ENCODE measurements at regions not wholly inside any gene's neighbourhood (a gene's known extent, or its start where the extent isn't known, plus 50 kb on each side); places are given as distances from the start of the nearest gene placed in this dataset.
"Not testable (repeated sequence)": the region's sequence is repeated elsewhere in the genome, so short reads cannot be mapped to it uniquely, and the experiment has no call there.

DNA sequence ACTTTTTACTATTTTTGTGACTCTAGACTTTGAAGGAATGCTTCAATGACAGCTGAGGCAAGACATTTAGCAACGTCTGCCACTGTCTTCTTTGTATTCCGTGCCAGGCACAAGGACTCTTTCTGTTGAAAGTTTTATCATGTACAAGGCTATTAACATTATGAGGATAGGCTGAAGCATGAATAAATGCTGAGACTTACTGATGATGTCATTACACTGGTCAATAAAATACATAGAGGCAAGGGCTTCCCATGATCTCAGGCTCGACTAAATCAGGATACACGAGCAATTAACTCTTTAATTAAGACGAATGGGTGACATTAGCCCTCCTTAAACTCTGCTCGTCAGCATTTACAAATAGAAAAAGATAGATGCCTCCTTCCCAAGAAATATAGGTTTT, 1393.3 kb upstream of the WWC1 start:
- Histone ChIP-seq H3K9me3 (ENCODE audit: low read depth, low read length) (no peaks in the 10 kb centered on the region), H3K27ac (no peak overlapping the region), H3K9ac (ENCODE audit: insufficient read length) (no peak overlapping the region), H3K36me3 (ENCODE audit: insufficient read depth, low read length) (no peaks in the 10 kb centered on the region), H3K4me3 (no peak overlapping the region)
- TF ChIP-seq POLR2AphosphoS5 (IDR thresholded peaks at IDR 0.05; ENCODE audit: borderline replicate concordance, low read depth, low read length) (no peak), EZH2 (IDR thresholded peaks at IDR 0.05) (no peak), FOXP2 (optimal IDR thresholded peaks at IDR 0.05; ENCODE audit: control extremely low read depth, extremely low read length, insufficient read depth) (no peak)
- no peak for DNase-seq (ENCODE audit: low read depth, low spot score)

DNA sequence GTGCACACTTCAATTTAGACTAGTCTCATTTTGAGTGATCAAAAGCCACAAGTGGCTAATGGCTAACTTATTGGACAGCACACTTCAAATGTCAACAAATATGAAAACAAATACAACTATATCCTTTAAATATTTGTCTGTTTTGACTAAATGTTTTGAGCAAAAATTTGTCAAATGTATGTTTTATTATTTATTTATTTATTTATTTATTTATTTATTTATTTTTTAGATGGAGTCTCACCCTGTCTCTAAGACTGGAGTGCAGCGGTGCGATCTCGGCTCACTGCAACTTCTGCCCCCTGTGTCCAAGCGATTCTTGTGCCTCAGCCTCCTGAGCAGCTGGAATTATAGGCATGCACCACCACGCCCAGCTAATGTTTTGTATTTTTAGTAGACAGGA, 1392.1 kb upstream of the WWC1 start:
- Histone ChIP-seq H3K9ac (ENCODE audit: insufficient read length) (no peak overlapping the region), H3K4me3 (no peak overlapping the region), H3K27ac (no peak overlapping the region), H3K36me3 (ENCODE audit: insufficient read depth, low read length) (no peaks in the 10 kb centered on the region), H3K9me3 (ENCODE audit: low read depth, low read length) (no peaks in the 10 kb centered on the region)
- no peak for DNase-seq (ENCODE audit: low read depth, low spot score)
- TF ChIP-seq POLR2AphosphoS5 (IDR thresholded peaks at IDR 0.05; ENCODE audit: borderline replicate concordance, low read depth, low read length) (no peak), FOXP2 (optimal IDR thresholded peaks at IDR 0.05; ENCODE audit: control extremely low read depth, extremely low read length, insufficient read depth) (no peak), EZH2 (IDR thresholded peaks at IDR 0.05) (no peak)

DNA sequence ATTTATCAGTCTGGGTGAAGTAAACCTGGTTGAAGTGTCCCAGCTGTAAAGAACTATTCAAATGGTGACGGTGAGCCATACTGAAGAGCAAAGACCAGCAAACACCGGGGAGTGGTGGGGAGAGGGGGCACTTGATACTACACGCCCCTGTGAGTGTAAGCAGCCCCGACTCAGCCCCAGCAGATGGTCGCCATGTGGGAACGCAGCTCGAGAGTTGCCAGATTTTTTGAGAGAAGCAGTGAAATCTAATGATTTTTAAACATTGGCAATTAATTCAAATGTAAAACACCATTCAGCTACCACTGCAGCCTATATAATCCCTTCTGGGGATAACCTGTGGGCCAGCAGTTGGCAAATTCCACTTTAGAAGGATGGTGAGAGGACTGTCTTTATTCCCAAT, 1386.9 kb upstream of the WWC1 start:
- Histone ChIP-seq H3K27ac (no peak overlapping the region), H3K36me3 (ENCODE audit: insufficient read depth, low read length) (no peaks in the 10 kb centered on the region)
- DNase-seq (ENCODE audit: low read depth, low spot score) = no peak

DNA sequence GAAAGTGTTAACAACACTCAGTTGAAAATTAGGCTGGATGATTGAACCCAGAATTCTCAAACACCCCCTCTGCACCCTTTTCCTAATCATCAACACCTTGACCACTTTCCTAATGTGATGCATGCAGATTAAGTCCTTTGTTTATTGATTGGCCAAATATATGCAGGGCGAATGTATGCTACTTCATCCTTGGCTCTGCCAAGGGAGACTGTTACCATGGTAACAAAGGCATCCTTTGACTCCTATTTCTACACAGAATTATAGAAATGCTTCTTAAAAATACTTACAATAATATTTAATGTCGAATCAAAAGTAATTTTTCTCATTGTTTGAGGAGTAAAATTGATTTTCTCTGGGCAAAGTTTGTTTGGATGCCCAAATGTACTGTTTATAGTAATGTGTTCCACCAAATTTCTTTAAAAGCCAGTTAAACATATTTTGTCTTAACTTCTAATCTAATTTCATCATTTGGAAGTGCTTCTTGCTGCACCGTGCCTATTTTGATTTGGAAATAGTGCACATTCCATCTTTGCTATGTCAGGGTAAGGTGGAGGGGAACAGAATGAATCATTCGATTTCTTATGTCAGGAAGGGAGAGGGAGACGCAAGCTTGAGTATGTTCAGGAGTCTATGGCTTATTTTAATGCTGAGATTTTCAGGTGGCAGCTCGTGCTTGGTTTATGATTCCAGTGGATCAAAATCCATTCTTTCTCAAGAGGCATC, 1384.3 kb upstream of the WWC1 start:
- H3K36me3 ChIP-seq (ENCODE audit: insufficient read depth, low read length) = no peaks in the 10 kb centered on the region
- no peak for DNase-seq (ENCODE audit: low read depth, low spot score)
- no peak overlapping the region for H3K4me3 ChIP-seq
- no peak overlapping the region for H3K27ac ChIP-seq
- no peak overlapping the region for H3K9ac ChIP-seq (ENCODE audit: insufficient read length)
- TF ChIP-seq EZH2 (IDR thresholded peaks at IDR 0.05) = no peak
- no peak for TF ChIP-seq POLR2AphosphoS5 (IDR thresholded peaks at IDR 0.05; ENCODE audit: borderline replicate concordance, low read depth, low read length)
- no peak for TF ChIP-seq FOXP2 (optimal IDR thresholded peaks at IDR 0.05; ENCODE audit: control extremely low read depth, extremely low read length, insufficient read depth)
- no peaks in the 10 kb centered on the region for H3K9me3 ChIP-seq (ENCODE audit: low read depth, low read length)

More for the DNA sequence above, 1386.9 kb upstream of the WWC1 start:
- Histone ChIP-seq H3K4me3 (no peak overlapping the region), H3K9ac (ENCODE audit: insufficient read length) (no peak overlapping the region), H3K9me3 (ENCODE audit: low read depth, low read length) (no peaks in the 10 kb centered on the region)
- TF ChIP-seq POLR2AphosphoS5 (IDR thresholded peaks at IDR 0.05; ENCODE audit: borderline replicate concordance, low read depth, low read length) (no peak), EZH2 (IDR thresholded peaks at IDR 0.05) (no peak), FOXP2 (optimal IDR thresholded peaks at IDR 0.05; ENCODE audit: control extremely low read depth, extremely low read length, insufficient read depth) (no peak)

DNA sequence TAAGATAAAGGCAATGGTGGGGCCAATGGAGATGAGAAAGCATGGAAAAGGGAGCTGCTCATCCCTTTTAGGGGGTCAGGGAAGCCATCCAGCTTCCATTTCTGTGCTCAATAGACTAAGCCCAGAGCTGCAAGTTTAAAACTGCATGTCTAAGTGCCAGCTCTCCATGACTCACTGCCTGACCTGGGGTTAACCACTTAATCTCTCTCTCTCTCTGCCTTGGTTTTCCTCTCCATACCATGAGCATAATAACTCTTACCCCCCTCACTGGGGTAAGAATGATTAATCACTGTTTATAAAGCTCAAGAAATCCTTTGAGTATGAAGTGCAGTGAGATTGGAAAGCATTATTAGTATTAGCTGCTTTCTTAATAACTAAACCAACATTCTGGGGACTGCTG, 1382.4 kb upstream of the WWC1 start:
- TF ChIP-seq EZH2 (IDR thresholded peaks at IDR 0.05) (no peak), FOXP2 (optimal IDR thresholded peaks at IDR 0.05; ENCODE audit: control extremely low read depth, extremely low read length, insufficient read depth) (no peak), POLR2AphosphoS5 (IDR thresholded peaks at IDR 0.05; ENCODE audit: borderline replicate concordance, low read depth, low read length) (no peak)
- no peak overlapping the region for H3K4me3 ChIP-seq
- H3K36me3 ChIP-seq (ENCODE audit: insufficient read depth, low read length) = no peaks in the 10 kb centered on the region
- H3K9ac ChIP-seq (ENCODE audit: insufficient read length) = no peak overlapping the region
- H3K27ac ChIP-seq = no peak overlapping the region
- no peak for DNase-seq (ENCODE audit: low read depth, low spot score)
- H3K9me3 ChIP-seq (ENCODE audit: low read depth, low read length) = no peaks in the 10 kb centered on the region

- no peak overlapping the region for H3K9ac ChIP-seq (ENCODE audit: insufficient read length)
- H3K9me3 ChIP-seq (ENCODE audit: low read depth, low read length) = no peaks in the 10 kb centered on the region
- no peak overlapping the region for H3K4me3 ChIP-seq
- DNase-seq (ENCODE audit: low read depth, low spot score) = no peak
- no peak overlapping the region for H3K27ac ChIP-seq
- no peaks in the 10 kb centered on the region for H3K36me3 ChIP-seq (ENCODE audit: insufficient read depth, low read length)
- TF ChIP-seq FOXP2 (optimal IDR thresholded peaks at IDR 0.05; ENCODE audit: control extremely low read depth, extremely low read length, insufficient read depth) (no peak), EZH2 (IDR thresholded peaks at IDR 0.05) (no peak), POLR2AphosphoS5 (IDR thresholded peaks at IDR 0.05; ENCODE audit: borderline replicate concordance, low read depth, low read length) (no peak)
Observed at GRCh38 chr5:166909926-166910325, 1381.5 kb upstream of the WWC1 start.

DNA sequence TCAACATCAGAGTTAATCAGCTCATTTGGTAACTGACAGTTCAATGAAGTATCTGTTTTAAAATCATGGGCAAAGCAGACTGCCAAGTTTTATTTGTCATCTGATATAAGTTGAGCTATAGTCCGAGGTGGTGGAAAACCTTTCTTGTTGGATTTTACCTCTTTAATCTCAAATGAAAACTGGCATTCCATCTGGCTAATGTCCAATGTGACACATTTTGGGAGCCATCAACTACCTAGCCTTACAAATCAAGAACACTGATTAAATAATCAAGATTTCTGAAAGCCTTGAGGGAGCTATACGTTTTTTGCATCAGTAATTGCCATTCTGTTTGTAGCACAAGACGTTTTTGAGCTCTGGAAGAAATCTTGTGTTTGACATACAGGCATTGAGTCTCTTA, 1380.5 kb upstream of the WWC1 start:
- DNase-seq (ENCODE audit: low read depth, low spot score) = no peak
- no peak for TF ChIP-seq FOXP2 (optimal IDR thresholded peaks at IDR 0.05; ENCODE audit: control extremely low read depth, extremely low read length, insufficient read depth)
- Histone ChIP-seq H3K9me3 (ENCODE audit: low read depth, low read length) (no peaks in the 10 kb centered on the region), H3K9ac (ENCODE audit: insufficient read length) (no peak overlapping the region), H3K4me3 (no peak overlapping the region), H3K27ac (no peak overlapping the region), H3K36me3 (ENCODE audit: insufficient read depth, low read length) (no peaks in the 10 kb centered on the region)

GRCh38 chr5:166916021-166916420, 1375.4 kb upstream of the WWC1 start:
- no peak for TF ChIP-seq POLR2AphosphoS5 (IDR thresholded peaks at IDR 0.05; ENCODE audit: borderline replicate concordance, low read depth, low read length)
- TF ChIP-seq FOXP2 (optimal IDR thresholded peaks at IDR 0.05; ENCODE audit: control extremely low read depth, extremely low read length, insufficient read depth) = no peak
- H3K36me3 ChIP-seq (ENCODE audit: insufficient read depth, low read length) = no peaks in the 10 kb centered on the region
- no peaks in the 10 kb centered on the region for H3K9me3 ChIP-seq (ENCODE audit: low read depth, low read length)
- H3K27ac ChIP-seq = no peak overlapping the region
- no peak for DNase-seq (ENCODE audit: low read depth, low spot score)
- no peak overlapping the region for H3K9ac ChIP-seq (ENCODE audit: insufficient read length)
- H3K4me3 ChIP-seq = no peak overlapping the region

GRCh38 chr5:166926138-166926537, 1365.3 kb upstream of the WWC1 start:
- Histone ChIP-seq H3K36me3 (ENCODE audit: insufficient read depth, low read length) (no peaks in the 10 kb centered on the region), H3K9ac (ENCODE audit: insufficient read length) (no peak overlapping the region), H3K9me3 (ENCODE audit: low read depth, low read length) (no peaks in the 10 kb centered on the region), H3K4me3 (no peak overlapping the region), H3K27ac (no peak overlapping the region)
- no peak for DNase-seq (ENCODE audit: low read depth, low spot score)
- TF ChIP-seq POLR2AphosphoS5 (IDR thresholded peaks at IDR 0.05; ENCODE audit: borderline replicate concordance, low read depth, low read length) (no peak), EZH2 (IDR thresholded peaks at IDR 0.05) (no peak), FOXP2 (optimal IDR thresholded peaks at IDR 0.05; ENCODE audit: control extremely low read depth, extremely low read length, insufficient read depth) (no peak)

DNA sequence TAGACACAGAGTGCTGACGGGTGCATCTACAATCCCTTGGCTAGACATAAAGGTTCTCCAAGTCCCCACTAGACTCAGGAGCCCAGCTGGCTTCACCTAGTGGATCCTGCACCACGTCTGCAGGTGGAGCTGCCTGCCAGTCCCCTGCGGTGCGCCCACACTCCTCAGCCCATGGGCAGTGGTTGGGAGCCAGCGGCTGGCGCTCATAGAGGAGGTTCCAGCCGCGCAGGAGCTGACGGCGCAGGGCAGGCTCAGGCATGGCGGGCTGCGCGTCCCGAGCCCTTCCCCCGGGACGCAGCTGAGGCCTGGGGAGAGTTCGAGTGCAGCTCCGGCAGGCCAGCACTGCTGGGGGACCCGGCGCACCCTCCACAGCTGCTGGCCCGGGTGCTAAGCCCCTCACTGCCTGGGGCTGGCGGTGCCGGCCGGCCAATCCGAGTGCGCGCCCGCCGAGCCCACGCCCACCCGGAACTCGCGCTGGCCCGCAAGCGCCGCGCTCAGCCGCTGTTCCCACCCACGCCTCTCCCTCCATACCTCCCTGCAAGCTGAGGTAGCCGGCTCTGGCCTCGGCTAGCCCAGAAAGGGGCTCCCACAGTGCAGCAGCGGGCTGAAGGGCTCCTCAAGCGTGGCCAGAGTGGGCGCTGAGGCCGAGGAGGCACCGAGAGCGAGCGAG, 1364.5 kb upstream of the WWC1 start:
- H3K9ac ChIP-seq (ENCODE audit: insufficient read length); H3K36me3 ChIP-seq (ENCODE audit: insufficient read depth, low read length); H3K27ac ChIP-seq; H3K9me3 ChIP-seq (ENCODE audit: low read depth, low read length); DNase-seq (ENCODE audit: low read depth, low spot score); H3K4me3 ChIP-seq: not testable (repeated sequence)
